CD4-positive, alpha-beta T cell treated with Interleukin-15 for 1 hour (primary cell): ENCODE measurements at regions not wholly inside any gene's neighbourhood (a gene's known extent, or its start where the extent isn't known, plus 50 kb on each side); places are given as distances from the start of the nearest gene placed in this dataset.
"Not testable (repeated sequence)": the region's sequence is repeated elsewhere in the genome, so short reads cannot be mapped to it uniquely, and the experiment has no call there.

Experiments
- DNase-seq: peaks from one replicate; pipeline ENCODE4 v3.0.0-alpha.2; 2020

GRCh38 chr13:50616101-50616500, 227.4 kb downstream of the DLEU7 start:
- DNase-seq, result no peak

- DNase-seq, result no peak
Observed at GRCh38 chr13:50617134-50617721, 226.3 kb downstream of the DLEU7 start.

- no peak for DNase-seq
Observed at GRCh38 chr13:50618206-50618605, 225.3 kb downstream of the DLEU7 start.

- peak; percentile 61 for DNase-seq
Observed at GRCh38 chr13:50626101-50626547, 217.4 kb downstream of the DLEU7 start.

- DNase-seq, result no peak
Observed at GRCh38 chr13:50627111-50627510, 216.4 kb downstream of the DLEU7 start.

- DNase-seq, result not testable (repeated sequence)
Observed at GRCh38 chr13:50628512-50628911, 215.0 kb downstream of the DLEU7 start.

- DNase-seq, result no peak
Observed at GRCh38 chr13:50629497-50629896, 214.0 kb downstream of the DLEU7 start.

- DNase-seq, result no peak
Observed at GRCh38 chr13:50629966-50630365, 213.5 kb downstream of the DLEU7 start.

GRCh38 chr13:50631041-50631440, 212.5 kb downstream of the DLEU7 start:
- DNase-seq, result no peak

- no peak for DNase-seq
Observed at GRCh38 chr13:50634339-50634738, 209.2 kb downstream of the DLEU7 start.

- DNase-seq, result peak; percentile 80
Observed at GRCh38 chr13:50635504-50635903, 208.0 kb downstream of the DLEU7 start.

- DNase-seq, result peak; percentile 58
Observed at GRCh38 chr13:50636007-50636704, 207.3 kb downstream of the DLEU7 start.

- no peak for DNase-seq
Observed at GRCh38 chr13:50643060-50643459, 200.4 kb downstream of the DLEU7 start.

GRCh38 chr13:50644081-50644871, 199.2 kb downstream of the DLEU7 start:
- no peak for DNase-seq

- no peak for DNase-seq
Observed at GRCh38 chr13:50645092-50645491, 198.4 kb downstream of the DLEU7 start.

- DNase-seq, result no peak
Observed at GRCh38 chr13:50646070-50646469, 197.4 kb downstream of the DLEU7 start.

GRCh38 chr13:50649211-50649610, 194.3 kb downstream of the DLEU7 start:
- no peak for DNase-seq

GRCh38 chr13:50650592-50651504, 192.6 kb downstream of the DLEU7 start:
- DNase-seq, result no peak

GRCh38 chr13:50651922-50652321, 191.6 kb downstream of the DLEU7 start:
- DNase-seq, result no peak

GRCh38 chr13:50654331-50654730, 189.2 kb downstream of the DLEU7 start:
- DNase-seq, result no peak

GRCh38 chr13:50661881-50662280, 181.6 kb downstream of the DLEU7 start:
- not testable (repeated sequence) for DNase-seq

GRCh38 chr13:50664951-50665350, 178.5 kb downstream of the DLEU7 start:
- DNase-seq, result no peak

GRCh38 chr13:50668049-50668448, 175.4 kb downstream of the DLEU7 start:
- DNase-seq, result no peak
